ENCODE measurements at regions not wholly inside any gene's neighbourhood (a gene's known extent, or its start where the extent isn't known, plus 50 kb on each side); places are given as distances from the start of the nearest gene placed in this dataset.
A peak's percentile ranks its signal among the peaks of the same experiment; 100 is the strongest.

GRCh38 chr18:57916684-57917083 lies 113.6 kb upstream of the ATP8B1 start:
- Mint-ChIP-seq H3K4me1 (ENCODE audit: low read depth, unreplicated experiment) (peaks cover 20% of the 10 kb centered on the region), H3K36me3 (ENCODE audit: insufficient read depth, unreplicated experiment) (no peaks in the 10 kb centered on the region), H3K4me3 (ENCODE audit: low read depth, unreplicated experiment) (peak overlapping the region; percentile 50), H3K27me3 (ENCODE audit: unreplicated experiment) (no peaks in the 10 kb centered on the region), H3K9me3 (ENCODE audit: low read depth, unreplicated experiment) (peaks cover 4% of the 10 kb centered on the region), H3K27ac (ENCODE audit: unreplicated experiment) (peak overlapping the region; percentile 99)
- DNase-seq = no peak
- TF ChIP-seq CTCF (IDR thresholded peaks at IDR 0.05; ENCODE audit: unreplicated experiment) = no peak
- intact Hi-C loops (cut with micrococcal nuclease; ENCODE audit: unreplicated experiment) = no loop called here
- CTCF ChIA-PET = interaction anchor here (1.3 kb wide), 1 partner anchor 15 kb away, joined by 4 read pairs; no protein-coding TSS in a partner anchor
- BruUV-seq (replicated peaks) = TSS peak; percentile 91

- BruUV-seq (replicated peaks) = no TSS peak
- CTCF ChIA-PET = interaction anchor here (0.9 to 1.3 kb wide), 3 partner anchors 15 to 128 kb away, joined by 3 to 4 read pairs (median 4); partner anchors contain the start of gene NEDD4L
- DNase-seq = peak; percentile 69
- H3K27me3 Mint-ChIP-seq (ENCODE audit: unreplicated experiment) = no peaks in the 10 kb centered on the region
- TF ChIP-seq CTCF (IDR thresholded peaks at IDR 0.05; ENCODE audit: unreplicated experiment) = no peak
- peaks cover 20% of the 10 kb centered on the region for H3K4me1 Mint-ChIP-seq (ENCODE audit: low read depth, unreplicated experiment)
- intact Hi-C loops (cut with micrococcal nuclease; ENCODE audit: unreplicated experiment) = no loop called here
- peaks cover 4% of the 10 kb centered on the region for H3K9me3 Mint-ChIP-seq (ENCODE audit: low read depth, unreplicated experiment)
- peaks cover under 1% of the 10 kb centered on the region for H3K36me3 Mint-ChIP-seq (ENCODE audit: insufficient read depth, unreplicated experiment)
- H3K27ac Mint-ChIP-seq (ENCODE audit: unreplicated experiment) = peak overlapping the region; percentile 99
- H3K4me3 Mint-ChIP-seq (ENCODE audit: low read depth, unreplicated experiment) = peak overlapping the region; percentile 50
These were observed 112.9 kb upstream of the ATP8B1 start for GRCh38 chr18:57915865-57916582.

- no peaks in the 10 kb centered on the region for H3K27me3 Mint-ChIP-seq (ENCODE audit: unreplicated experiment)
- peak overlapping the region; percentile 99 for H3K27ac Mint-ChIP-seq (ENCODE audit: unreplicated experiment)
- CTCF ChIA-PET = interaction anchor here (0.9 to 1.3 kb wide), 3 partner anchors 16 to 128 kb away, joined by 3 to 4 read pairs (median 4); partner anchors contain the start of gene NEDD4L
- peaks cover 7% of the 10 kb centered on the region for H3K9me3 Mint-ChIP-seq (ENCODE audit: low read depth, unreplicated experiment)
- H3K36me3 Mint-ChIP-seq (ENCODE audit: insufficient read depth, unreplicated experiment) = peaks cover 9% of the 10 kb centered on the region
- peaks cover 28% of the 10 kb centered on the region for H3K4me1 Mint-ChIP-seq (ENCODE audit: low read depth, unreplicated experiment)
- no peak overlapping the region for H3K4me3 Mint-ChIP-seq (ENCODE audit: low read depth, unreplicated experiment)
- no TSS peak for BruUV-seq (replicated peaks)
- intact Hi-C loops (cut with micrococcal nuclease; ENCODE audit: unreplicated experiment) = no loop called here
- no peak for TF ChIP-seq CTCF (IDR thresholded peaks at IDR 0.05; ENCODE audit: unreplicated experiment)
- no peak for DNase-seq
These were observed 112.1 kb upstream of the ATP8B1 start for GRCh38 chr18:57915248-57915647.

- peaks cover 9% of the 10 kb centered on the region for H3K36me3 Mint-ChIP-seq (ENCODE audit: insufficient read depth, unreplicated experiment)
- CTCF ChIA-PET = no interaction called here
- H3K4me1 Mint-ChIP-seq (ENCODE audit: low read depth, unreplicated experiment) = peaks cover 44% of the 10 kb centered on the region
- H3K27me3 Mint-ChIP-seq (ENCODE audit: unreplicated experiment) = no peaks in the 10 kb centered on the region
- peaks cover 5% of the 10 kb centered on the region for H3K9me3 Mint-ChIP-seq (ENCODE audit: low read depth, unreplicated experiment)
- no peak for DNase-seq
- BruUV-seq (replicated peaks) = no TSS peak
- no peak overlapping the region for H3K27ac Mint-ChIP-seq (ENCODE audit: unreplicated experiment)
- intact Hi-C loops (cut with micrococcal nuclease; ENCODE audit: unreplicated experiment) = no loop called here
- TF ChIP-seq CTCF (IDR thresholded peaks at IDR 0.05; ENCODE audit: unreplicated experiment) = no peak
- no peak overlapping the region for H3K4me3 Mint-ChIP-seq (ENCODE audit: low read depth, unreplicated experiment)
These were observed 110.6 kb upstream of the ATP8B1 start for GRCh38 chr18:57913686-57914085.

All from Calu3 (cell line).